GM23338 (cell line): ENCODE measurements at regions not wholly inside any gene's neighbourhood (a gene's known extent, or its start where the extent isn't known, plus 50 kb on each side); places are given as distances from the start of the nearest gene placed in this dataset.

Source experiments
- ATAC-seq: fragments of 200-7000 bp; cut with Tn5 transposase; 3 replicates; pipeline ENCODE4 v1.9.1; 2020
- DNase-seq: peaks from one replicate; pipeline ENCODE4 v3.0.0-alpha.2; 2015; ENCODE audit warnings: low spot score
- H2AFZ ChIP-seq: fragments of 200-600 bp; sonication (generic); 2 replicates; pipeline ENCODE4 v1.8.0; 2016; ENCODE audit warnings: antibody characterized with exemption, mild to moderate bottlenecking, moderate library complexity
- H3F3A ChIP-seq: fragments of 200-600 bp; sonication (generic); replicated peaks from 2 replicates; pipeline ENCODE4 v1.8.0; 2017; ENCODE audit warnings: antibody characterized with exemption, mixed run types, low read depth
- H3K27ac ChIP-seq: fragments of 200-600 bp; sonication (generic); 2 replicates; pipeline ENCODE4 v1.6.1; 2016; ENCODE audit warnings: low read depth
- H3K27me3 ChIP-seq: fragments of 200-600 bp; sonication (generic); 2 replicates; pipeline ENCODE4 v1.8.0; 2016; ENCODE audit warnings: mild to moderate bottlenecking, mixed run types, moderate library complexity; ENCODE audit not compliant: insufficient read depth
- H3K36me3 ChIP-seq: fragments of 200-600 bp; sonication (generic); 2 replicates; pipeline ENCODE4 v1.8.0; 2016; ENCODE audit warnings: mild to moderate bottlenecking; ENCODE audit not compliant: insufficient read depth
- H3K4me1 ChIP-seq: fragments of 200-600 bp; sonication (generic); 2 replicates; pipeline ENCODE4 v1.8.0; 2016; ENCODE audit warnings: mild to moderate bottlenecking, moderate library complexity; ENCODE audit not compliant: insufficient read depth
- H3K4me2 ChIP-seq: fragments of 200-600 bp; sonication (generic); 2 replicates; pipeline ENCODE4 v1.7.1; 2017; ENCODE audit warnings: mixed run types
- H3K4me3 ChIP-seq: fragments of 200-600 bp; sonication (generic); 2 replicates; pipeline ENCODE4 v1.6.1; 2016; ENCODE audit warnings: mixed run types
- H3K79me2 ChIP-seq: fragments of 200-600 bp; sonication (generic); replicated peaks from 2 replicates; pipeline ENCODE4 v1.8.0; 2017; ENCODE audit warnings: mild to moderate bottlenecking; ENCODE audit not compliant: insufficient read depth
- H3K9me2 ChIP-seq: fragments of 200-600 bp; sonication (generic); 2 replicates; pipeline ENCODE4 v1.8.0; 2017; ENCODE audit not compliant: insufficient read depth
- H4K20me1 ChIP-seq: fragments of 200-600 bp; sonication (generic); replicated peaks from 2 replicates; pipeline ENCODE4 v1.8.0; 2017; ENCODE audit warnings: mild to moderate bottlenecking; ENCODE audit not compliant: insufficient read depth
- H3K27ac Mint-ChIP-seq: 2 replicates; pipeline ENCODE4 v1.8.0; 2020; ENCODE audit warnings: inconsistent platforms, mild to moderate bottlenecking, moderate library complexity, mixed read lengths
- H3K27me3 Mint-ChIP-seq: 3 replicates; pipeline ENCODE4 v1.8.0; 2022; ENCODE audit warnings: low read depth, mild to moderate bottlenecking, moderate library complexity, mixed read lengths, inconsistent platforms; ENCODE audit not compliant: insufficient read depth, poor library complexity
- H3K36me3 Mint-ChIP-seq: 3 replicates; pipeline ENCODE4 v1.8.0; 2021; ENCODE audit warnings: low read depth, mild to moderate bottlenecking, inconsistent platforms, moderate library complexity, mixed read lengths
- H3K4me1 Mint-ChIP-seq: 3 replicates; pipeline ENCODE4 v1.8.0; 2020; ENCODE audit warnings: mild to moderate bottlenecking, inconsistent platforms, mixed read lengths
- H3K4me3 Mint-ChIP-seq: 3 replicates; pipeline ENCODE4 v1.8.0; 2021; ENCODE audit warnings: moderate library complexity, mild to moderate bottlenecking, inconsistent platforms, mixed read lengths
- H3K9me3 Mint-ChIP-seq: 3 replicates; pipeline ENCODE4 v1.8.0; 2020; ENCODE audit warnings: moderate library complexity, mild to moderate bottlenecking, inconsistent platforms, mixed read lengths
- CREB1 ChIP-seq: fragments of 250-450 bp; sonication (Bioruptor Pico); IDR thresholded peaks from 2 replicates; pipeline ENCODE4 v1.5.0; 2020; ENCODE audit warnings: low read depth, mild to moderate bottlenecking, moderate library complexity
- CTCF ChIP-seq, 2 experiments: fragments of 200-600 bp in 1 of 2; sonication (generic) in 1 of 2; conservative IDR thresholded peaks; 2 replicates each; pipeline versions ENCODE4 v1.5.1 to v1.6.1; 2016 to 2017; ENCODE audit warnings: antibody characterized with exemption in 2 of 2, low read depth in 2 of 2, mild to moderate bottlenecking in 2 of 2, moderate library complexity in 1 of 2
- EZH2 ChIP-seq: fragments of 200-600 bp; sonication (generic); IDR thresholded peaks from one replicate; pipeline ENCODE4 v1.8.0; 2017; ENCODE audit warnings: antibody characterized with exemption, mild to moderate bottlenecking, low read depth; ENCODE audit not compliant: unreplicated experiment
- NANOG ChIP-seq: IDR thresholded peaks from 2 replicates; pipeline ENCODE4 v1.6.1; 2016; ENCODE audit warnings: antibody characterized with exemption, borderline replicate concordance
- POLR2AphosphoS5 ChIP-seq: IDR thresholded peaks from 2 replicates; pipeline ENCODE4 v1.6.1; 2016; ENCODE audit warnings: antibody characterized with exemption, low read depth
- ZNF114 ChIP-seq: fragments of 250-450 bp; sonication (Bioruptor Pico); IDR thresholded peaks from 2 replicates; pipeline ENCODE4 v1.5.0; 2020; ENCODE audit warnings: mild to moderate bottlenecking, moderate library complexity
- ZNF331 ChIP-seq: fragments of 250-450 bp; sonication (Bioruptor Pico); IDR thresholded peaks from 2 replicates; pipeline ENCODE4 v1.5.0; 2020; ENCODE audit warnings: low read depth, mild to moderate bottlenecking, moderate library complexity
- ZNF462 ChIP-seq: fragments of 250-450 bp; sonication (Bioruptor Pico); IDR thresholded peaks from 2 replicates; pipeline ENCODE4 v1.5.0; 2020; ENCODE audit warnings: mild to moderate bottlenecking, moderate library complexity
- TF ChIP-seq, protein P1 (sequence below): IDR thresholded peaks from 2 replicates; pipeline ENCODE4 v1.6.1; 2016; ENCODE audit warnings: antibody characterized with exemption

DNA sequence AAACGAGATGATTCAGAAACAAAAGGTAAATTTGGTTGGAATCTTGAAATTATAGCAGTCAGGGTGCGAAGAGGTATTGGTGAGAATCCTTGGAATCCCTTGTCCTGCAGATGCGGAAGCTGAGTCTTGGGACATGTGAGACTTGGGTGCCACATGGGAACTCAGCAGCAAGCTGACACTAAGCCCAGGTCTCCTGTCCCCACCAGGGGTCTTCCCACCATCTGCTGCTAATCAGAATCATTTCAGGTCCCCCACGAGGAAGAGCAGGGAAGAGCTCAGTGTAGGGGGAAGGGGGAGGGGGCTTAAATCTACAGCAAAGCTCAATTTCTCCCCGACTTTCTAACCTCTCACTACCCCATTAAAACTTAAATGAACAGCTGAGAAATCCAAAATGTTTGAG lies 126.1 kb upstream of the BMPER start (continued):
- TF ChIP-seq ZNF462 (CRISPR knock-in tag) (no peak), CREB1 (CRISPR knock-in tag) (no peak), EZH2 (no peak), POLR2AphosphoS5 (no peak), ZNF331 (CRISPR knock-in tag) (no peak), CTCF (conservative IDR thresholded peaks at IDR 0.05; ENCODE audit: low read depth in 2 of 2) (no peak)
- TF ChIP-seq, protein P1, sequence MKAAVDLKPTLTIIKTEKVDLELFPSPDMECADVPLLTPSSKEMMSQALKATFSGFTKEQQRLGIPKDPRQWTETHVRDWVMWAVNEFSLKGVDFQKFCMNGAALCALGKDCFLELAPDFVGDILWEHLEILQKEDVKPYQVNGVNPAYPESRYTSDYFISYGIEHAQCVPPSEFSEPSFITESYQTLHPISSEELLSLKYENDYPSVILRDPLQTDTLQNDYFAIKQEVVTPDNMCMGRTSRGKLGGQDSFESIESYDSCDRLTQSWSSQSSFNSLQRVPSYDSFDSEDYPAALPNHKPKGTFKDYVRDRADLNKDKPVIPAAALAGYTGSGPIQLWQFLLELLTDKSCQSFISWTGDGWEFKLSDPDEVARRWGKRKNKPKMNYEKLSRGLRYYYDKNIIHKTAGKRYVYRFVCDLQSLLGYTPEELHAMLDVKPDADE = no peak

GRCh38 chr7:33781167-33781566 lies 124.2 kb upstream of the BMPER start:
- Mint-ChIP-seq H3K27me3 (peaks cover 6% of the 10 kb centered on the region), H3K4me3 (no peak overlapping the region), H3K36me3 (no peaks in the 10 kb centered on the region), H3K27ac (no peak overlapping the region), H3K4me1 (peaks cover 8% of the 10 kb centered on the region), H3K9me3 (no peaks in the 10 kb centered on the region)
- H2AFZ ChIP-seq = no peak overlapping the region
- ATAC-seq (no peak), DNase-seq (no peak)
- no peaks in the 10 kb centered on the region for H3K79me2 ChIP-seq
- no peaks in the 10 kb centered on the region for H3K36me3 ChIP-seq
- no peaks in the 10 kb centered on the region for H4K20me1 ChIP-seq
- no peak overlapping the region for H3K27ac ChIP-seq
- no peak overlapping the region for H3K4me3 ChIP-seq
- no peaks in the 10 kb centered on the region for H3F3A ChIP-seq
- no peak for TF ChIP-seq ZNF114 (CRISPR knock-in tag)
- no peak for TF ChIP-seq NANOG
- no peak for TF ChIP-seq EZH2
- TF ChIP-seq CREB1 (CRISPR knock-in tag) = no peak
- H3K27me3 ChIP-seq = no peaks in the 10 kb centered on the region
- 0 out of 2 replicates have a peak, but pooled peaks cover 3% of the 10 kb centered on the region for H3K9me2 ChIP-seq
- H3K4me1 ChIP-seq = no peaks in the 10 kb centered on the region
- H3K4me2 ChIP-seq = no peak overlapping the region
